Activated T-cell treated with anti-CD3 and anti-CD28 coated beads, Interleukin-2, amount 50 U/mL, for 24 hours (primary cell): ENCODE measurements at regions not wholly inside any gene's neighbourhood (a gene's known extent, or its start where the extent isn't known, plus 50 kb on each side); places are given as distances from the start of the nearest gene placed in this dataset.

Experiments
- DNase-seq: peaks from one replicate; pipeline ENCODE4 v3.0.0-alpha.2; 2020
- H3K27ac Mint-ChIP-seq: 2 replicates; pipeline ENCODE4 v1.8.0; 2020; ENCODE audit warnings: mild to moderate bottlenecking, mixed read lengths
- H3K27me3 Mint-ChIP-seq: 2 replicates; pipeline ENCODE4 v1.8.0; 2020; ENCODE audit warnings: mixed read lengths
- H3K36me3 Mint-ChIP-seq: 2 replicates; pipeline ENCODE4 v1.8.0; 2020; ENCODE audit warnings: low read depth, mixed read lengths
- H3K4me1 Mint-ChIP-seq: 2 replicates; pipeline ENCODE4 v1.8.0; 2020; ENCODE audit warnings: low read depth, mixed read lengths
- H3K4me3 Mint-ChIP-seq: 2 replicates; pipeline ENCODE4 v1.8.0; 2020; ENCODE audit warnings: mild to moderate bottlenecking, moderate library complexity, mixed read lengths
- H3K9me3 Mint-ChIP-seq: 2 replicates; pipeline ENCODE4 v1.8.0; 2020; ENCODE audit warnings: mixed read lengths

DNA sequence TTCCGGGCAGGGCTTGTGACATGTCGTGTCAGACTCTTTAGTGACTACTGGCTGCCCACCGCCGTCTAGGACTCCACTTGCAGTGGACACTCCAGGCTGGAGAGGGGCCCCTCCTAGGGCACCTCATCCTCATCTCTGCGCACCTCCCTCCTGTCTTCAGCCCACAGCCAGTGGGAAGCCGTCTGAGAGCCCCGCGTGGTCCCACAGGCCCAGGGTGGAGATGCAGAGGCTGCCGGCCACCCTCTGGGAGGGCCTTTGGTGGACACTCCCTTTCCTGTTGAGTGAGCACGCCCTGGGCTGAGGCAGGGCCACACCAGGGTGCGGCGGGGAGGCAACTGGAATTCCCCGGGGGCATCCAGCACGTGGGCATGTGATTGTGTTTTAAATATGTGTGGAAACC, 80.5 kb downstream of the IRX2 start:
- Mint-ChIP-seq H3K4me3 (no peak overlapping the region), H3K4me1 (no peaks in the 10 kb centered on the region), H3K27me3 (no peaks in the 10 kb centered on the region), H3K27ac (no peak overlapping the region), H3K9me3 (no peaks in the 10 kb centered on the region), H3K36me3 (no peaks in the 10 kb centered on the region)
- DNase-seq: no peak

DNA sequence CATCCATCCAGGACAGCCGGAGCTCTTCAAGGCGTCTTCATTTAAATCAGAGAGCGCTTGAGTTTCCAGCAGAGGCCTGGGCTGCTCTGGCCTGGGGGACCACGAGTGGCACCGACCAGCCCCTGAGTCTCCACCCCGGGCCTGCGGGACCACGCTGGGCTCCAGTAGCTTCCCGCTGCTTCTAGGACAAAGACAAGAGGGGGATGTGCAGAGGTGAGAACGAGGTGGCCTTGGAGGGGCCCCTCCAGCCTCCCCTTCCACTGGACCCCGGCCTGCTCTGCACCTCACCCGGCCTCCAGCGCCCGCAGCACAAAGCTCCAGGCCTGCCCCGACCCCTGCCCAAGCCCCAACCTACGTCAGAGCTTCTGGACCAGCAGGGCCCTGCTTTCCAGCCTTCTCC, 81.6 kb downstream of the IRX2 start:
- Mint-ChIP-seq H3K4me1 (no peaks in the 10 kb centered on the region), H3K9me3 (no peaks in the 10 kb centered on the region), H3K27me3 (no peaks in the 10 kb centered on the region), H3K27ac (no peak overlapping the region), H3K36me3 (no peaks in the 10 kb centered on the region), H3K4me3 (no peak overlapping the region)
- no peak for DNase-seq

DNA sequence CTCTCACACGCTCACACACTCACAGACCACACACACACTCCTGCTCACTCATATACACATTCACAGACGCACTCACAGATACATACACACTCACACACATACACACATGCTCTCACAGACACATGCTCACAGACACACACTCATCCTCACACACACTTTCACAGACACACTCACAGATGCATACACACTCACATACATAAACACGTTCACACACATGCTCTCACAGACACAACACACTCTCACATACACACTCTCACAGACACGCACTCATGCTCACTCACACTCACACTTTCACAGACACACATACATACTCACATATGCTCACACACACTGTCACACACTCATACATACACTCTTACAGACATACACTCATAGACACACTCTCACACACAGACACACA, 82.2 kb downstream of the IRX2 start:
- H3K36me3 Mint-ChIP-seq: no peaks in the 10 kb centered on the region
- no peaks in the 10 kb centered on the region for H3K4me1 Mint-ChIP-seq
- no peaks in the 10 kb centered on the region for H3K9me3 Mint-ChIP-seq

DNA sequence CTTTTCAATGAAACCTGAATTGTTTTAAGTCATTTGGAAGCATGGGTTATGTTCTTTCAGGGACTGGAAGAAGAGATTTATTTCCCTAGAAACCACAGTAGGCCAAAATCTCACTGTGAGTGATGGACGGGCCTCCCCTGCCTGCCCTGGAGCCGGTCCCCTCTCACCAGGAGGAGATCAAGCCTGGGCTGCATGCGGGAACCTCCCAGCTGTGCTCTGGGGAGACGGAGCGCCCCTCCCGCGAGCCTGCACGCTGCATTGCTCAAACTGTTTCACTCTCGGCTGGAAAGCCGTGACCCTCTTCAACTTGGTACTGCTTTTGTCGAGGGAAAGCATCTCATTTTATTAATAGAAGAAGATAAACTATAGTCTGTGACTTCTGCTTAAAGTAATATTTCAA, 85.4 kb downstream of the IRX2 start:
- H3K9me3 Mint-ChIP-seq: no peaks in the 10 kb centered on the region
- H3K4me3 Mint-ChIP-seq: no peak overlapping the region
- H3K27me3 Mint-ChIP-seq: peaks cover 4% of the 10 kb centered on the region
- DNase-seq: no peak
- no peak overlapping the region for H3K27ac Mint-ChIP-seq
- H3K36me3 Mint-ChIP-seq: no peaks in the 10 kb centered on the region
- no peaks in the 10 kb centered on the region for H3K4me1 Mint-ChIP-seq

More for the DNA sequence above, 82.2 kb downstream of the IRX2 start:
- Mint-ChIP-seq H3K4me3 (no peak overlapping the region), H3K27me3 (peaks cover 2% of the 10 kb centered on the region), H3K27ac (no peak overlapping the region)
- no peak for DNase-seq

DNA sequence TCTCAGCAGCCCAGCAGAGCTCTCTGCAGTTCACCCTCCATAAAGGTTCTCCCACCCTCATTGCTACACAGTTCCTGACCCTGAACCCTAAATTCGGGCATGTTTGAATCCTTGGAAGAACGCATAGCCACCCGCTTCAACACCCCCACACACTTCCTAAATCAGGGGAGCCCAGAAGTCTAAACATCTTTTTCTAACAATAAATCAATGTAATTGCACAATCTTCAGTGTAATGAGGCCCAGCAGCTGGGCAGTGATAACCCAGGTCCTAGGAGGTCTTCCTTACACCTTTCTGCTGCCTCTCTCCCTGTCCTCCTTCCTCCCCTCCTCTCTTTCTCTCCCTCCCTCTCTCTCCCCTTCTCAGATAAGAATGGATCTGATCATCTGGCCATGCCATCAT, 88.0 kb downstream of the IRX2 start:
- no peaks in the 10 kb centered on the region for H3K36me3 Mint-ChIP-seq

DNA sequence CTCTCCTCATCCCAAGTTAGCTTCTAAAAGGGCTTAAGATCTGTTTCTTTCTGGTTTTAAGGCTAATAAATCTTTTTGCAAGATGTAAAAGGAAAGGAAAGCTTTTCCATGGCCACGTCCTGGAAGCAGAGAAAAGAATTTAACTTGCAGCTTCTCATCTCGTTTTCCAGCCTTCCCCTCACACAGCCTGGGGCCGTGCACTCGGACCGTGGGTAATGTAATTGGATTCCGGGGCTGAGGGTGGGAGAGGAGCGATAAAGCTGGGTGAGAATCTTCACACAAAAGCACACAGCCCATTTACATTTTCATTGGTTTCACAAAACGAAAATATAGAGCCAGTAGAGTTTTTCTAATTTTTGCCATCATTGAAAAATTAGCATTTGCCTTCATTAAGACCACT, 91.2 kb downstream of the IRX2 start:
- no peak for DNase-seq
- no peaks in the 10 kb centered on the region for H3K4me1 Mint-ChIP-seq

More for the DNA sequence above, 88.0 kb downstream of the IRX2 start:
- Mint-ChIP-seq H3K27me3 (peaks cover 8% of the 10 kb centered on the region), H3K4me1 (no peaks in the 10 kb centered on the region), H3K9me3 (peaks cover 2% of the 10 kb centered on the region), H3K4me3 (no peak overlapping the region), H3K27ac (no peak overlapping the region)
- DNase-seq: no peak

DNA sequence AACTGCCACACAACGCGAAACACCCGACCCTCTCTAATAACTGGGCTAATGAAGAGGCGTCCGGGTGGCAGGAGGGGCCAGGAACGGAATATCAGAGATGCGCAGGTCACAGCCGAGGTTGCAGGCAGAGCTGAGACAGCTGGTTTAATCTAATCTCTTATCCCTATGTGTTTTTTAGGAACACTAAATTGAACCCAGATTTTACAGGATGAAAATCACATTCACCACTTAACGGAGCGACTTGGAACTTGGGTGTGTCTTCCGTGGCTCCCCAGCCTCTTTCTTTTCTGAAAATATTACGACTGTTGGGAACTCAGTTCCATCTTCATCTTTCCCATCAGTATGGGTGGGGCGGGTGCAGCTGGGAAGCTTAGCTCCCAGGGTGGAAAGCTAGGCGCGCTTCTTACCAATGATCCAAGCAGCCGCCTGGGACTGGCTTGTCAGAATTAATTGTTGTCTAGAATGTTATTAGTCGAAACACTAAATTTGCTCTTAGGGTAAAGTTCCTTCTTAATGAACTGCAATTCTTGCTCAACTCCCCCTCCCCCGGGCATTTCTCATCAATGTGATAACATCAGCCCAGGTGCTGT, 92.5 kb downstream of the IRX2 start:
- Mint-ChIP-seq H3K4me1 (no peaks in the 10 kb centered on the region), H3K27ac (no peak overlapping the region), H3K27me3 (peaks cover 9% of the 10 kb centered on the region), H3K36me3 (no peaks in the 10 kb centered on the region), H3K4me3 (no peak overlapping the region), H3K9me3 (peaks cover 2% of the 10 kb centered on the region)
- no peak for DNase-seq

More for the DNA sequence above, 91.2 kb downstream of the IRX2 start:
- Mint-ChIP-seq H3K4me3 (no peak overlapping the region), H3K27me3 (peaks cover 12% of the 10 kb centered on the region), H3K9me3 (peaks cover 2% of the 10 kb centered on the region), H3K27ac (no peak overlapping the region), H3K36me3 (no peaks in the 10 kb centered on the region)

DNA sequence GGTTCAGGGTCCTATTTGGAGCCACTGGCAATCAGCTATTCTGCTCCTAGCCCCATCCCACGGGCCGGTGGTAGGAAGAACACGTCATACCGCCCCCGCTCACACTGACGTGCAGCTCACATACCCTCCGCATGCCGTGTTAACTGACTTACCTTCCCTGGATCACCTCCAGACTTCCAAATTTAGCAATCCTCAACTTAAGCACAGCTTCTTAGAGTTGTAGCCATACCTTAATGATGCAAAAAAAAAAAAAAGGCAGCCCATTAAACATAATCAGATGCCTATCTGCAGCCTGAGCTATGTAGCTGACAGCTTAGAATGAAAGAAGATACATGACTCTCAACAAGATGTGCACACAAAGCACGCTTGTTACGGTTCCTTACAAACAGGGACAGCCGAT, 93.0 kb downstream of the IRX2 start:
- Mint-ChIP-seq H3K36me3 (no peaks in the 10 kb centered on the region), H3K4me1 (no peaks in the 10 kb centered on the region), H3K9me3 (peaks cover 2% of the 10 kb centered on the region), H3K4me3 (no peak overlapping the region), H3K27ac (no peak overlapping the region), H3K27me3 (peaks cover 11% of the 10 kb centered on the region)
- no peak for DNase-seq

DNA sequence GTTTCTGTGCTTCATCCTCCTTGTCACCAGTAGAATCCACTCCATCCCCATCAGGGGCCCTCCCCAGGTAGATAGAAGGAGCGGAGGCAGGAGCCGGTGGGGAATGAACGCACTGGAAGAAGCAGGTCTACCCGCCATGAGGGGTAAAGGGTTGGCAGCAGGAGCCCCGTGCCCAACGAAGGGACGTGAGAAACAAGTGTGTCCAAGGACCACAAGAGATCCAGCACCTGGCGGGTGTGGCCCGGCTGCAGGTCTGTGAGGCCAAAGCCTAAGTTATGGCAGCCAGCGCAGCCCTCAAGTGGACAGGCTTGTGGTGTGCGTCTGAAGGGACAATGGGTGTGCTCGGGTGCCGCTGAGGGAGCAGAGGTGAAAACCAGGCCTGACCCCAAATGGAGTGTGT, 94.3 kb downstream of the IRX2 start:
- Mint-ChIP-seq H3K4me3 (no peak overlapping the region), H3K27ac (no peak overlapping the region), H3K4me1 (no peaks in the 10 kb centered on the region), H3K36me3 (no peaks in the 10 kb centered on the region), H3K9me3 (peaks cover 2% of the 10 kb centered on the region), H3K27me3 (peaks cover 12% of the 10 kb centered on the region)
- DNase-seq: no peak

DNA sequence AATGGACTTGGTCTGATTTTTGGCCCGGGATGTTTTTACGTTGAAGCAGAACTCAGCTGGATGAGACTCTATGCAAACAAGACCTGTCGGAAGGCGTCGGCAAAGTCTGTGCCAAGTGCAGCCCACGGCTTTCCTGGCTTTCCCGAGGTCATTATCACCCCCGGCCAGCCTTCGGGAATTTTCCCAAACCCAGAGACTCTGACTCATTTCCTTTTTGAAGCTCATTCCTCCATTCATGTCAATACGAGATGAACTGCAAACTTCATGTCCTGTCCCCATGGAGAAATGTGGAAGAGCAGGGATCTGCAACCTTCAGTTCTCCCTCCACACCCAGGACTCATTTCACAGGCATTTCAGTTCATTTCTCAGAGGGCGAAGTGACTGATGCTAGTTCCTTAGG, 95.3 kb downstream of the IRX2 start:
- H3K4me3 Mint-ChIP-seq: no peak overlapping the region
- peaks cover 12% of the 10 kb centered on the region for H3K27me3 Mint-ChIP-seq
- peaks cover 2% of the 10 kb centered on the region for H3K9me3 Mint-ChIP-seq
- H3K36me3 Mint-ChIP-seq: no peaks in the 10 kb centered on the region
- no peaks in the 10 kb centered on the region for H3K4me1 Mint-ChIP-seq
- DNase-seq: no peak
- no peak overlapping the region for H3K27ac Mint-ChIP-seq

DNA sequence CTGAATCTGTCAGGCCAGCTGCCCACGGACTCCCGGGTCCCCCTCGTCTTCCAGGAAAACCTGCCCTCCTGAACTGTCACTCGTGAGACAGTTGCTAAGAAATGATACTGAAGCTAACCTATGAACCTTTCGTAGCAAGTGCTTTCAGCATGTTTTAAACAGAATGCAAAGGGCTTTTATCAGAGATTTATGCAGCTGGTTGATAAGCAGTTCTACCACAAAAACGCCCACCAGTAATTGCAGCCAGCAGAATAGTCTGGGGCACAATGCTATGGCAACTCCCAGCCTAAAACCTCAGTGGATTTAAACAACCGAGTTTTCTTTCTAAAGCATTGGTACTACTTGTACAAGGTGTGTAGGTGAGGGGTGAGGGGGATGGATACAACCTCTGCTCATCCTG, 97.5 kb downstream of the IRX2 start:
- Mint-ChIP-seq H3K36me3 (no peaks in the 10 kb centered on the region), H3K27me3 (peaks cover 12% of the 10 kb centered on the region), H3K27ac (no peak overlapping the region), H3K4me3 (no peak overlapping the region), H3K9me3 (peaks cover 5% of the 10 kb centered on the region), H3K4me1 (no peaks in the 10 kb centered on the region)
- no peak for DNase-seq

DNA sequence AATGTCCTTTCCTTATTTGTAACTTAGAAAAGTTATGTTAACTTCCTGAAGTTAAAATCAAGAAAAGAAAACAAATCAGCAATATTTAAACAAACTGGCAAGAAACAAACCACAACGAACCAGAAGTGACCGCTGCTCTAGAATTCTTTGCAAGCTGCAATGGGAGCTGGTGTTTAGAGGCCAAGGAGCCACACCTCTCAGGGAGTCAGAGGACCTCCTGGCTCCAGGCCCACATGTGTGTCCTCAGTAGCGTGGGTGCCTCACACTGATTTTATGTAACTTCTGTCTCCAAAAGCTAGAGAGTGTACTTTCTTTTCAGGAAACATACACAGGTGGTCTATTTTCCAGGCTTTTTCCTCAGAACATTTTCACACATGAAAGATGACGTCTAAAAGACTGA, 100.4 kb downstream of the IRX2 start:
- peaks cover 5% of the 10 kb centered on the region for H3K27me3 Mint-ChIP-seq
- H3K27ac Mint-ChIP-seq: no peak overlapping the region
- DNase-seq: no peak
- H3K36me3 Mint-ChIP-seq: no peaks in the 10 kb centered on the region
- no peaks in the 10 kb centered on the region for H3K4me1 Mint-ChIP-seq
- peaks cover 3% of the 10 kb centered on the region for H3K9me3 Mint-ChIP-seq
- no peak overlapping the region for H3K4me3 Mint-ChIP-seq

DNA sequence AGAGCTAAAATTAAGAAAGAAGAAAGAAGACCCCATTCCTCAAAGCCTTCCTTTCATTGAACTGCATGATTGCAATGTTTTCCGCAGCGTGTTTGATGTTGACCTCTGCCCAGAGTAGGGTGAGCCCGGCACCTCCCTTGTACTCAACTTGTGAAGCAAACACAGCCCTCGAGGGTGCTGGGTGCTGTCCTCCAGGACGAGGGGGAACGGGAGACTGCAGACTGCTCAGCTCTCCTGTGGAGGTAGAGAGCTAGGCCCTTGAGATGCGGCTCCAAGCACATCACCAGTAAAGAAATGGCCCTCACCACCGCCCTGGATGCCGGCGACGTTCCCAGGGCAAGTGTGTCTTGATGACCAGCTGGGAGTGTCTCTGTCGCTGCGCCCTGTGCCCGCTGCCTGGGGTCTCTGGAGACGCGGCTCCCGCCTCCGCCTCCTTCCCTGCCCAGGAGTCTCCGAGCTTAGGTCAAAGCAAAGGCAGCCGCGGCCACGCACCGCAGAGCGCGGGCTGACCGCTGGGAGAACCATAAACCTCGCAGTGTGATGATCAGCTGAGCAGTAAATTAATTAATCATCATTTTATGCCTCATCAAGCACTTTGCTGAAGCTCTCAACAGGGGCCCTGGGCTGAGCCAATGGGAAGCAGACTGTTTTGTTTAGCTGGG, 108.7 kb downstream of the IRX2 start:
- Mint-ChIP-seq H3K9me3 (no peaks in the 10 kb centered on the region), H3K27me3 (no peaks in the 10 kb centered on the region), H3K4me3 (no peak overlapping the region), H3K27ac (no peak overlapping the region), H3K4me1 (no peaks in the 10 kb centered on the region), H3K36me3 (no peaks in the 10 kb centered on the region)
- no peak for DNase-seq

DNA sequence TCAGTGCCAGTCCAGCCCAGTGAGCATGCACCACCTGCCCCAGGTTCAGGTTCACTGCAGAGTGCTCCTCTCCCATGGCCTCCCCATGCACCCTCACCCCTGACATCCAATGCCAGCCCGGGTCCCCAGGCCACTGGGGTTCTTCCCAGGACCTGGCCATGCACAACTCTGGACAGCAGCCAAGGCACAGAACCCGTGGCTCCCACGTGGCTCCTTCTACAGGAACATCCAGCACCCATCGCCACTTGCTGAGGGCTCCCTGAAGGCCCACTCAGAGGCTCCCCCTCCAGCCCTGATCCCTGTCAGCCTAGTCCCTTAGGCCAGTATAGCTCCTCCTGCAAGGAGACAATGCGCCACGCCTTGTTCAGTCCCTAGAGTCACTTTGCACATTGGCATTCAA, 110.8 kb downstream of the IRX2 start:
- peaks cover 2% of the 10 kb centered on the region for H3K27me3 Mint-ChIP-seq
- H3K36me3 Mint-ChIP-seq: no peaks in the 10 kb centered on the region
- no peaks in the 10 kb centered on the region for H3K9me3 Mint-ChIP-seq
- H3K4me1 Mint-ChIP-seq: no peaks in the 10 kb centered on the region
- H3K4me3 Mint-ChIP-seq: no peak overlapping the region
- DNase-seq: no peak
- no peak overlapping the region for H3K27ac Mint-ChIP-seq

DNA sequence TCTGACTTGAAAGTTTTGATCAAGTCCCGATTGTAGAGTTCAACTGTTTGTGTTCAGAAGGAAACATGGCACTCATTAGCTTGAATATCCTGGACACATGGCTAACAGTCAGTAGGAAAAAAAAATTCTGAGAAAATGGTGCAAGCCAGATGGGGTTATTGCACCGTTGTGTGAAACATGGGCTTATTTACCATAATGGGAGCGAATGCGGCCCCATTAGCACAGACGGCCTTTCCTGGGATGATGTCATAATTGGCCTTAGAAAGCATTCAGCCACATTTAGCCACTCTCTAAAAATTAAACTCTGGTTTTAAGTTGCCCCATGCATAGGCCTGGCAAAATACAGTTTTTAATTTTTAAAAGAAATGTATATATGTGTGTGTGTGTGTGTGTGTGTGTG, 112.1 kb downstream of the IRX2 start:
- Mint-ChIP-seq H3K27ac (no peak overlapping the region), H3K36me3 (no peaks in the 10 kb centered on the region), H3K27me3 (peaks cover 2% of the 10 kb centered on the region), H3K9me3 (no peaks in the 10 kb centered on the region), H3K4me3 (no peak overlapping the region), H3K4me1 (no peaks in the 10 kb centered on the region)
- DNase-seq: no peak
